ENCODE measurements at regions not wholly inside any gene's neighbourhood (a gene's known extent, or its start where the extent isn't known, plus 50 kb on each side); places are given as distances from the start of the nearest gene placed in this dataset.
A peak's percentile ranks its signal among the peaks of the same experiment; 100 is the strongest.

DNA sequence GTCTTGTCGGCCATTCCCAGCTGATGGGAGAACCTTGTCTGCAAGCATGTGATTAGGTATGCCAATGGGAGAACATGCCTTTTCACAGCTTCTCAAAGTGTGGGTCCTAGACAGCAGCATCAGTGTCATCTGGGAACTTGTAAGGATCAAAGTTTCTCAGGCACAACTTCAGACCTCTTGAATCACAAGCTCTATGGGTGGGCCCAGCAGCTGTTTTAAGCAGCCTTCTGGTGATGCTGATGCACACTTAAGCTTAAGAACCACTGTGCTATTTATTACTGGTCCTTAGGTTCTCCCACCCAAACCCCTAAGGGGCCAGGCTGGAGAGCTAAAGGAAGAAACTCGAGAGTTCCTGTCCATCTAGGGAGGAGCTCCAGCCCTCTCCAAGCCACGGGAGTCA is 453.9 kb upstream of the PROK2 start:
- intact Hi-C loops (cut with DNase I), result no loop called here
- Histone ChIP-seq H3K4me1 (no peaks in the 10 kb centered on the region), H3K4me3 (no peak overlapping the region), H3K9me3 (no peaks in the 10 kb centered on the region), H3K27me3 (no peaks in the 10 kb centered on the region), H3K27ac (no peak overlapping the region), H3K36me3 (no peaks in the 10 kb centered on the region)
- ATAC-seq, result no peak
- TF ChIP-seq CTCF (IDR thresholded peaks at IDR 0.05), result no peak
- no peak for TF ChIP-seq POLR2A (IDR thresholded peaks at IDR 0.05)
- no peak for DNase-seq
- WGBS (ENCODE audit: insufficient coverage, low coverage, low lambda C conversion rate, missing lambda C conversion rate), result no CpG with 5 or more reads among the region's 3 CpGs

- Histone ChIP-seq H3K27me3 (no peaks in the 10 kb centered on the region), H3K36me3 (no peaks in the 10 kb centered on the region), H3K9me3 (no peaks in the 10 kb centered on the region), H3K4me1 (no peaks in the 10 kb centered on the region), H3K27ac (no peak overlapping the region), H3K4me3 (no peak overlapping the region)
- DNase-seq (no peak), ATAC-seq (no peak)
- 81% methylated on average over 2 of the region's 7 CpGs for WGBS (ENCODE audit: insufficient coverage, low coverage, low lambda C conversion rate, missing lambda C conversion rate)
- TF ChIP-seq CTCF (IDR thresholded peaks at IDR 0.05) (no peak), POLR2A (IDR thresholded peaks at IDR 0.05) (no peak)
- intact Hi-C loops (cut with DNase I), result no loop called here
Measured at GRCh38 chr3:72238010-72238691, 453.2 kb upstream of the PROK2 start.

DNA sequence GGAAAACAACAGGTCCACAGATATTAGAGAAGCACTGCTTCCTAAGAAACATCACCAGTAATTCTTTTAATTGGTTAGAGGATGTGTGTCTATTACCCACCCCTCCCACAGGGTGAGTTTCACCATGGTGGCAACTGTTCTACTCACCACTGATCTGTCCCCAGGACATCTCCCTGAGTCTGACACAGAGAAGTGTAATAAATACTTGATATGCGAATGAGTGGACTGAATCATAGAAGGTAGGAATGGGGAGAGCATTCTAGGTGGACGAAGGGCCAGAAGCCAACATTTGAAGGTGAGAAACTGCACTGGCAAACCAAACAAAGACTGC is 452.7 kb upstream of the PROK2 start:
- no peaks in the 10 kb centered on the region for H3K27me3 ChIP-seq
- H3K27ac ChIP-seq, result no peak overlapping the region
- no peak for TF ChIP-seq POLR2A (IDR thresholded peaks at IDR 0.05)
- TF ChIP-seq CTCF (IDR thresholded peaks at IDR 0.05), result no peak
- no CpG with 5 or more reads among the region's 2 CpGs for WGBS (ENCODE audit: insufficient coverage, low coverage, low lambda C conversion rate, missing lambda C conversion rate)
- H3K36me3 ChIP-seq, result no peaks in the 10 kb centered on the region
- H3K4me3 ChIP-seq, result no peak overlapping the region
- DNase-seq (no peak), ATAC-seq (no peak)
- intact Hi-C loops (cut with DNase I), result no loop called here
- no peaks in the 10 kb centered on the region for H3K9me3 ChIP-seq
- no peaks in the 10 kb centered on the region for H3K4me1 ChIP-seq

- no peak for TF ChIP-seq POLR2A (IDR thresholded peaks at IDR 0.05)
- no peak for TF ChIP-seq CTCF (IDR thresholded peaks at IDR 0.05)
- peaks cover 0 to 11% (median 0%) of the 10 kb centered on the region in 4 donors for H3K4me1 ChIP-seq
- no peak overlapping the region for H3K4me3 ChIP-seq
- intact Hi-C loops (cut with DNase I), result no loop called here
- peak in 2 of 4 donors; percentile 38 to 65 for ATAC-seq
- 18% methylated on average over 4 of the region's 4 CpGs for WGBS (ENCODE audit: insufficient coverage, low coverage, low lambda C conversion rate, missing lambda C conversion rate)
- H3K27ac ChIP-seq, result no peak overlapping the region
- H3K27me3 ChIP-seq, result no peaks in the 10 kb centered on the region
- DNase-seq, result peak in 1 of 3 donors; percentile 45
- no peaks in the 10 kb centered on the region for H3K36me3 ChIP-seq
- no peaks in the 10 kb centered on the region for H3K9me3 ChIP-seq
Measured at GRCh38 chr3:72234391-72234790, 449.4 kb upstream of the PROK2 start.

GRCh38 chr3:72233571-72233970 is 448.6 kb upstream of the PROK2 start:
- Histone ChIP-seq H3K27me3 (no peaks in the 10 kb centered on the region), H3K36me3 (no peaks in the 10 kb centered on the region)
- no peak for ATAC-seq

More at GRCh38 chr3:72233571-72233970, 448.6 kb upstream of the PROK2 start:
- no CpG with 5 or more reads among the region's 2 CpGs for WGBS (ENCODE audit: insufficient coverage, low coverage, low lambda C conversion rate, missing lambda C conversion rate)
- intact Hi-C loops (cut with DNase I), result no loop called here
- no peak overlapping the region for H3K4me3 ChIP-seq
- no peaks in the 10 kb centered on the region for H3K9me3 ChIP-seq
- no peak for TF ChIP-seq CTCF (IDR thresholded peaks at IDR 0.05)
- TF ChIP-seq POLR2A (IDR thresholded peaks at IDR 0.05), result no peak
- H3K27ac ChIP-seq, result no peak overlapping the region
- no peak for DNase-seq
- H3K4me1 ChIP-seq, result peaks cover 0 to 14% (median 0%) of the 10 kb centered on the region in 4 donors

All from right lobe of liver (tissue), 6 donors.